DND-41 (cell line): ENCODE measurements at regions not wholly inside any gene's neighbourhood (a gene's known extent, or its start where the extent isn't known, plus 50 kb on each side); places are given as distances from the start of the nearest gene placed in this dataset.
"Not testable (repeated sequence)": the region's sequence is repeated elsewhere in the genome, so short reads cannot be mapped to it uniquely, and the experiment has no call there.

ENCODE experiments used
- ATAC-seq: fragments of 200-7000 bp; cut with Tn5 transposase; 3 replicates; pipeline ENCODE4 v1.9.1; 2021; ENCODE audit warnings: low read depth; ENCODE audit not compliant: insufficient read depth
- DNase-seq: peaks from one replicate; pipeline ENCODE4 v3.0.0-alpha.2; 2020
- H2AFZ ChIP-seq: 2 replicates; pipeline ENCODE4 v1.6.0; 2012; ENCODE audit warnings: low read depth, low read length
- H3K27ac ChIP-seq: 2 replicates; pipeline ENCODE4 v1.5.1; 2012; ENCODE audit warnings: low read length, inconsistent platforms
- H3K27me3 ChIP-seq: fragments of 200-600 bp; sonication (generic); 2 replicates; pipeline ENCODE4 v1.6.0; 2012; ENCODE audit warnings: low read length, mild to moderate bottlenecking, inconsistent platforms; ENCODE audit not compliant: insufficient read depth, poor library complexity
- H3K36me3 ChIP-seq: 2 replicates; pipeline ENCODE4 v1.5.1; 2012; ENCODE audit warnings: low read length, inconsistent platforms; ENCODE audit not compliant: insufficient read depth
- H3K4me1 ChIP-seq: 2 replicates; pipeline ENCODE4 v1.5.1; 2012; ENCODE audit warnings: mild to moderate bottlenecking, low read length; ENCODE audit not compliant: insufficient read depth
- H3K4me2 ChIP-seq: 2 replicates; pipeline ENCODE4 v1.6.0; 2012; ENCODE audit warnings: mild to moderate bottlenecking, moderate library complexity, low read length, inconsistent platforms; ENCODE audit not compliant: insufficient read depth
- H3K4me3 ChIP-seq, 2 experiments: fragments of 200-600 bp in 1 of 2; shearing (Covaris generic) in 1 of 2; 2 replicates each; pipeline ENCODE4 v1.5.1; 2012 to 2016; ENCODE audit warnings: inconsistent platforms in 2 of 2, low read length in 2 of 2, mild to moderate bottlenecking in 2 of 2, low read depth in 1 of 2, moderate library complexity in 1 of 2
- H3K79me2 ChIP-seq: 2 replicates; pipeline ENCODE4 v1.6.0; 2012; ENCODE audit warnings: low read length, inconsistent platforms; ENCODE audit not compliant: insufficient read depth
- H3K9ac ChIP-seq: 2 replicates; pipeline ENCODE4 v1.6.0; 2012; ENCODE audit warnings: low read depth, mild to moderate bottlenecking, inconsistent platforms, low read length, moderate library complexity
- H3K9me3 ChIP-seq: 2 replicates; pipeline ENCODE4 v1.5.1; 2012; ENCODE audit warnings: low read length, moderate library complexity, mild to moderate bottlenecking, inconsistent platforms; ENCODE audit not compliant: insufficient read depth, severe bottlenecking
- H4K20me1 ChIP-seq: 2 replicates; pipeline ENCODE4 v1.6.0; 2012; ENCODE audit warnings: low read length; ENCODE audit not compliant: insufficient read depth
- CTCF ChIP-seq: IDR thresholded peaks from 2 replicates; pipeline ENCODE4 v1.5.1; 2012; ENCODE audit warnings: borderline replicate concordance, low read length, moderate library complexity, mild to moderate bottlenecking; ENCODE audit not compliant: poor library complexity, severe bottlenecking; ENCODE audit errors: extremely low read depth
- EZH2 ChIP-seq: IDR thresholded peaks from 3 replicates; pipeline ENCODE4 v1.6.1; 2012; ENCODE audit warnings: borderline replicate concordance, low read depth, mild to moderate bottlenecking, moderate library complexity, low read length, inconsistent platforms; ENCODE audit not compliant: severe bottlenecking

GRCh38 chr14:39666386-39666785, 234.2 kb upstream of the FBXO33 start:
- no peak overlapping the region for H3K4me3 ChIP-seq
- ATAC-seq (peak; percentile 40; the same call in 1 of the 3 replicates), DNase-seq (no peak)
- no peaks in the 10 kb centered on the region for H3K36me3 ChIP-seq
- H3K9me3 ChIP-seq: no peaks in the 10 kb centered on the region
- H3K4me1 ChIP-seq: peaks cover 13% of the 10 kb centered on the region
- H3K9ac ChIP-seq: no peak overlapping the region
- H2AFZ ChIP-seq: no peak overlapping the region
- no peaks in the 10 kb centered on the region for H3K27me3 ChIP-seq
- H3K79me2 ChIP-seq: no peaks in the 10 kb centered on the region
- H3K27ac ChIP-seq: no peak overlapping the region
- H3K4me2 ChIP-seq: no peak overlapping the region
- no peak for TF ChIP-seq EZH2
- TF ChIP-seq CTCF: no peak
- H4K20me1 ChIP-seq: no peaks in the 10 kb centered on the region

- Histone ChIP-seq H3K79me2 (no peaks in the 10 kb centered on the region), H4K20me1 (no peaks in the 10 kb centered on the region), H3K9me3 (no peaks in the 10 kb centered on the region), H3K4me2 (no peak overlapping the region), H2AFZ (no peak overlapping the region), H3K27me3 (no peaks in the 10 kb centered on the region), H3K27ac (no peak overlapping the region), H3K4me3 (no peak overlapping the region), H3K4me1 (peaks cover 13% of the 10 kb centered on the region), H3K9ac (no peak overlapping the region), H3K36me3 (no peaks in the 10 kb centered on the region)
- DNase-seq (no peak), ATAC-seq (no peak)
- no peak for TF ChIP-seq CTCF
- TF ChIP-seq EZH2: no peak
Observed at GRCh38 chr14:39665075-39665475, 232.8 kb upstream of the FBXO33 start.

- no peaks in the 10 kb centered on the region for H3K27me3 ChIP-seq
- H3K4me2 ChIP-seq: no peak overlapping the region
- no peak overlapping the region for H2AFZ ChIP-seq
- no peaks in the 10 kb centered on the region for H3K79me2 ChIP-seq
- no peak overlapping the region for H3K27ac ChIP-seq
- no peak for DNase-seq
- H3K9ac ChIP-seq: no peak overlapping the region
- peaks cover 13% of the 10 kb centered on the region for H3K4me1 ChIP-seq
- ATAC-seq: no peak
- H3K36me3 ChIP-seq: no peaks in the 10 kb centered on the region
- no peak overlapping the region for H3K4me3 ChIP-seq
- no peak for TF ChIP-seq EZH2
- TF ChIP-seq CTCF: no peak
- H4K20me1 ChIP-seq: no peaks in the 10 kb centered on the region
- no peaks in the 10 kb centered on the region for H3K9me3 ChIP-seq
Observed at GRCh38 chr14:39664646-39665045, 232.4 kb upstream of the FBXO33 start.

- no peaks in the 10 kb centered on the region for H3K79me2 ChIP-seq
- peaks cover 26% of the 10 kb centered on the region for H3K4me1 ChIP-seq
- H3K27me3 ChIP-seq: no peaks in the 10 kb centered on the region
- H3K27ac ChIP-seq: peak overlapping the region; percentile 80
- peak; percentile 100 for ATAC-seq
- TF ChIP-seq CTCF: no peak
- TF ChIP-seq EZH2: no peak
- no peak for DNase-seq
- no peaks in the 10 kb centered on the region for H3K9me3 ChIP-seq
- peak overlapping the region; percentile 53 for H3K4me2 ChIP-seq
- peak overlapping the region; percentile 68; the same call in 1 of the 2 replicates for H2AFZ ChIP-seq
- peak overlapping the region in 1 of 2 experiments; percentile 8; a peak in 1 of 4 replicates for H3K4me3 ChIP-seq
- no peaks in the 10 kb centered on the region for H4K20me1 ChIP-seq
- peak overlapping the region; percentile 20; the same call in 1 of the 2 replicates for H3K9ac ChIP-seq
- H3K36me3 ChIP-seq: no peaks in the 10 kb centered on the region
Observed at GRCh38 chr14:39641224-39641623, 209.0 kb upstream of the FBXO33 start.

GRCh38 chr14:39639009-39639408, 206.8 kb upstream of the FBXO33 start:
- not testable (repeated sequence) for H3K36me3 ChIP-seq, H2AFZ ChIP-seq, H3K9ac ChIP-seq, H4K20me1 ChIP-seq, DNase-seq, H3K9me3 ChIP-seq, H3K79me2 ChIP-seq, H3K4me2 ChIP-seq, ATAC-seq, H3K27me3 ChIP-seq, H3K27ac ChIP-seq, H3K4me3 ChIP-seq
- peaks cover 26% of the 10 kb centered on the region for H3K4me1 ChIP-seq
